ENCODE measurements at regions not wholly inside any gene's neighbourhood (a gene's known extent, or its start where the extent isn't known, plus 50 kb on each side); places are given as distances from the start of the nearest gene placed in this dataset.

GRCh38 chr3:193130576-193130975, 110.4 kb upstream of the PLAAT1 start:
- no peak for TF ChIP-seq POLR2AphosphoS5 (IDR thresholded peaks at IDR 0.05; ENCODE audit: low read depth)
- no peak overlapping the region for H3K4me3 ChIP-seq (replicated peaks; ENCODE audit: insufficient read depth, low read length)
- no peak for DNase-seq (ENCODE audit: low read depth in 1 of 2, low spot score in 1 of 2)
- H3K27ac ChIP-seq (replicated peaks) = no peak overlapping the region
- peaks cover 2% of the 10 kb centered on the region for H3K27me3 ChIP-seq (ENCODE audit: insufficient read depth, poor library complexity, severe bottlenecking)

- no peak overlapping the region for H3K27ac ChIP-seq (replicated peaks)
- no peak overlapping the region for H3K4me3 ChIP-seq (replicated peaks; ENCODE audit: insufficient read depth, low read length)
- TF ChIP-seq SPI1 (IDR thresholded peaks at IDR 0.05; ENCODE audit: borderline replicate concordance, low read depth) (no peak), POLR2AphosphoS5 (IDR thresholded peaks at IDR 0.05; ENCODE audit: low read depth) (no peak)
- H3K27me3 ChIP-seq (ENCODE audit: insufficient read depth, poor library complexity, severe bottlenecking) = peaks cover 2% of the 10 kb centered on the region
- DNase-seq (ENCODE audit: low read depth in 1 of 2, low spot score in 1 of 2) = no peak
These were observed 108.8 kb upstream of the PLAAT1 start for GRCh38 chr3:193132241-193132640.

- Histone ChIP-seq H3K4me3 (replicated peaks; ENCODE audit: insufficient read depth, low read length) (no peak overlapping the region), H3K27me3 (ENCODE audit: insufficient read depth, poor library complexity, severe bottlenecking) (peaks cover 2% of the 10 kb centered on the region), H3K27ac (replicated peaks) (no peak overlapping the region)
- TF ChIP-seq REST (IDR thresholded peaks at IDR 0.05; ENCODE audit: insufficient replicate concordance, low read depth) = no peak
- no peak for TF ChIP-seq POLR2AphosphoS5 (IDR thresholded peaks at IDR 0.05; ENCODE audit: low read depth)
- DNase-seq (ENCODE audit: low read depth in 1 of 2, low spot score in 1 of 2) = no peak
These were observed 108.1 kb upstream of the PLAAT1 start for GRCh38 chr3:193132964-193133363.

GRCh38 chr3:193134856-193135255, 106.2 kb upstream of the PLAAT1 start:
- DNase-seq (ENCODE audit: low read depth in 1 of 2, low spot score in 1 of 2) = no peak
- TF ChIP-seq POLR2AphosphoS5 (IDR thresholded peaks at IDR 0.05; ENCODE audit: low read depth) (no peak), CTCF (IDR thresholded peaks at IDR 0.05; ENCODE audit: insufficient read depth, low read length) (no peak), SPI1 (IDR thresholded peaks at IDR 0.05; ENCODE audit: borderline replicate concordance, low read depth) (no peak), REST (IDR thresholded peaks at IDR 0.05; ENCODE audit: insufficient replicate concordance, low read depth) (no peak), GABPA (IDR thresholded peaks at IDR 0.05; ENCODE audit: low read depth) (no peak)
- Histone ChIP-seq H3K27me3 (ENCODE audit: insufficient read depth, poor library complexity, severe bottlenecking) (peaks cover 2% of the 10 kb centered on the region), H3K4me3 (replicated peaks; ENCODE audit: insufficient read depth, low read length) (no peak overlapping the region), H3K27ac (replicated peaks) (no peak overlapping the region)

- Histone ChIP-seq H3K27ac (replicated peaks) (no peak overlapping the region), H3K4me3 (replicated peaks; ENCODE audit: insufficient read depth, low read length) (no peak overlapping the region), H3K27me3 (ENCODE audit: insufficient read depth, poor library complexity, severe bottlenecking) (no peaks in the 10 kb centered on the region)
- DNase-seq (ENCODE audit: low read depth in 1 of 2, low spot score in 1 of 2) = no peak
- TF ChIP-seq SPI1 (IDR thresholded peaks at IDR 0.05; ENCODE audit: borderline replicate concordance, low read depth) (no peak), CTCF (IDR thresholded peaks at IDR 0.05; ENCODE audit: insufficient read depth, low read length) (no peak), GABPA (IDR thresholded peaks at IDR 0.05; ENCODE audit: low read depth) (no peak), POLR2AphosphoS5 (IDR thresholded peaks at IDR 0.05; ENCODE audit: low read depth) (no peak), REST (IDR thresholded peaks at IDR 0.05; ENCODE audit: insufficient replicate concordance, low read depth) (no peak)
These were observed 100.6 kb upstream of the PLAAT1 start for GRCh38 chr3:193140381-193140780.
